ENCODE measurements at regions not wholly inside any gene's neighbourhood (a gene's known extent, or its start where the extent isn't known, plus 50 kb on each side); places are given as distances from the start of the nearest gene placed in this dataset.

DNA sequence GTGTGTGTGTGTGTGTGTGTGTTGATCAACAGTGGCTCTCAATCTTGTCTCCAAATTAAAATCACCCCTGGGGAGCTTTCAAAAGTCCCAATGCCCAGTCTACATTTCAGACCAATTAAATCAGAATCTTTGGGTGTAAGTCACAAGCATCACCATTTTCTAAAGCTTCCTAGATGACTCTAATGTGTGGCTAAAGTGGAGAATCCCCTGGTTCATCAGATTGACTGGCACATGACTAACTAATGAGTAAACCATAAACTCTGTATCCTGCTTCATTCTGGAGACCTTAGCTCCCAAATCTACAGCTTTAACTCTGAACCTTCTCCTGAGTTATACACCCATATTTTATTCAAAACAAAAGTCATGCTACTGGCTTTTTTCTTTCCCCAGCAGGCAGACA lies 131.3 kb downstream of the SUCLA2 start:
- Histone ChIP-seq H2BK15ac (ENCODE audit: low read depth, low read length) (no peak overlapping the region), H2BK120ac (ENCODE audit: low read depth, low read length) (no peak overlapping the region), H3K9me3 (ENCODE audit: control insufficient read depth, insufficient read depth, low read length) (no peaks in the 10 kb centered on the region), H2AFZ (replicated peaks; ENCODE audit: low read length, poor library complexity) (no peak overlapping the region), H2BK5ac (ENCODE audit: low read depth, low read length, poor library complexity, severe bottlenecking) (no peak overlapping the region), H4K5ac (ENCODE audit: low read depth, low read length) (no peak overlapping the region), H3K4me3 (ENCODE audit: insufficient read depth, low read depth, low read length) (no peak overlapping the region), H3K4ac (ENCODE audit: low read depth, low read length) (no peak overlapping the region), H3K14ac (replicated peaks; ENCODE audit: low read depth, low read length) (no peak overlapping the region), H2AK9ac (replicated peaks; ENCODE audit: low read depth, low read length, poor library complexity) (no peak overlapping the region), H3K27ac (ENCODE audit: insufficient read depth, low read length) (no peak overlapping the region), H2AK5ac (ENCODE audit: low read depth, low read length) (no peak overlapping the region), H3K9me1 (ENCODE audit: insufficient read depth, low read length) (no peaks in the 10 kb centered on the region), H3K18ac (ENCODE audit: low read depth, low read length) (no peak overlapping the region), H3K9ac (ENCODE audit: low read depth, low read length) (no peak overlapping the region), H3K36me3 (ENCODE audit: control insufficient read depth, insufficient read depth, low read length) (no peaks in the 10 kb centered on the region), H3K4me2 (ENCODE audit: low read depth, low read length) (no peak overlapping the region), H3K79me1 (ENCODE audit: low read depth in 1 of 2, low read length in 2 of 2) (no peaks in the 10 kb centered on the region), H4K20me1 (ENCODE audit: insufficient read depth, low read length) (no peaks in the 10 kb centered on the region), H3K23ac (ENCODE audit: low read depth, low read length) (no peak overlapping the region), H3K56ac (ENCODE audit: extremely low read depth, insufficient read depth, low read length) (no peak overlapping the region), H2BK20ac (ENCODE audit: low read depth, low read length) (no peak overlapping the region), H3K27me3 (ENCODE audit: control insufficient read depth, insufficient read depth, low read length) (0 out of 2 replicates have a peak, but pooled peaks cover 2% of the 10 kb centered on the region), H4K91ac (ENCODE audit: insufficient read depth, low read depth, low read length) (no peak overlapping the region), H4K8ac (ENCODE audit: low read depth in 2 of 2, low read length in 2 of 2) (no peak overlapping the region), H3K4me1 (ENCODE audit: control insufficient read depth, insufficient read depth, low read length) (no peaks in the 10 kb centered on the region)
- dilution Hi-C loops (cut with HindIII; ENCODE audit: low sequenced_read_pairs, unreplicated experiment): no loop called here
- BruUV-seq (replicated peaks): no TSS peak
- ATAC-seq (ENCODE audit: low read depth) (no peak), DNase-seq (no peak)
- intact Hi-C loops (cut with micrococcal nuclease): no loop called here
- in situ Hi-C loops (cut with MboI; ENCODE audit: low sequenced_read_pairs): no loop called here
- ChIA-PET POLR2A (ENCODE audit: unreplicated experiment) (no interaction called here), CTCF (no interaction called here)
- no peak for TF ChIP-seq RAD21 (IDR thresholded peaks at IDR 0.05; ENCODE audit: low read length)
- TF ChIP-seq SMC3 (IDR thresholded peaks at IDR 0.05; ENCODE audit: low read depth, low read length): no peak
- no peak for TF ChIP-seq CHD1 (IDR thresholded peaks at IDR 0.05; ENCODE audit: low read depth, low read length)
- TF ChIP-seq CEBPB (IDR thresholded peaks at IDR 0.05; ENCODE audit: low read depth, low read length): no peak
